HUDEP-2 (cell line): ENCODE measurements at regions not wholly inside any gene's neighbourhood (a gene's known extent, or its start where the extent isn't known, plus 50 kb on each side); places are given as distances from the start of the nearest gene placed in this dataset.

Experiments used
- DNase-seq, 76 experiments: peaks; one replicate each; lab custom pipeline; 2025; ENCODE audit not compliant: unreplicated experiment in 76 of 76; lab: John Stamatoyannopoulos, UW

- DNase-seq = no peak
These were observed 201.8 kb upstream of the ARID1B start for GRCh38 chr6:156575361-156575760.

- DNase-seq = no peak
These were observed 212.4 kb upstream of the ARID1B start for GRCh38 chr6:156564807-156565149.

GRCh38 chr6:156564127-156564806 lies 212.9 kb upstream of the ARID1B start:
- peak in 58 of 76 experiments; percentile 16 to 81 (median 52) for DNase-seq

GRCh38 chr6:156563714-156564113 lies 213.5 kb upstream of the ARID1B start:
- no peak for DNase-seq

GRCh38 chr6:156562636-156563035 lies 214.5 kb upstream of the ARID1B start:
- no peak for DNase-seq

GRCh38 chr6:156562019-156562418 lies 215.2 kb upstream of the ARID1B start:
- DNase-seq = no peak

GRCh38 chr6:156560476-156560875 lies 216.7 kb upstream of the ARID1B start:
- DNase-seq = no peak

- no peak for DNase-seq
These were observed 218.0 kb upstream of the ARID1B start for GRCh38 chr6:156559162-156559690.

- DNase-seq = no peak
These were observed 219.3 kb upstream of the ARID1B start for GRCh38 chr6:156557911-156558259.

GRCh38 chr6:156557251-156557910 lies 219.8 kb upstream of the ARID1B start:
- no peak for DNase-seq

- no peak for DNase-seq
These were observed 220.4 kb upstream of the ARID1B start for GRCh38 chr6:156556811-156557210.

GRCh38 chr6:156555116-156555515 lies 222.1 kb upstream of the ARID1B start:
- no peak for DNase-seq

GRCh38 chr6:156554160-156554559 lies 223.0 kb upstream of the ARID1B start:
- no peak for DNase-seq

GRCh38 chr6:156552849-156553248 lies 224.3 kb upstream of the ARID1B start:
- DNase-seq = no peak

- DNase-seq = no peak
These were observed 226.2 kb upstream of the ARID1B start for GRCh38 chr6:156550949-156551348.

- DNase-seq = no peak
These were observed 231.2 kb upstream of the ARID1B start for GRCh38 chr6:156545931-156546330.

GRCh38 chr6:156545021-156545420 lies 232.2 kb upstream of the ARID1B start:
- no peak for DNase-seq

GRCh38 chr6:156544046-156544445 lies 233.1 kb upstream of the ARID1B start:
- no peak for DNase-seq

- DNase-seq = no peak
These were observed 233.7 kb upstream of the ARID1B start for GRCh38 chr6:156543431-156543830.

- no peak for DNase-seq
These were observed 238.1 kb upstream of the ARID1B start for GRCh38 chr6:156538875-156539660.

GRCh38 chr6:156534594-156534993 lies 242.6 kb upstream of the ARID1B start:
- no peak for DNase-seq
